ENCODE measurements at regions not wholly inside any gene's neighbourhood (a gene's known extent, or its start where the extent isn't known, plus 50 kb on each side); places are given as distances from the start of the nearest gene placed in this dataset.

DNA sequence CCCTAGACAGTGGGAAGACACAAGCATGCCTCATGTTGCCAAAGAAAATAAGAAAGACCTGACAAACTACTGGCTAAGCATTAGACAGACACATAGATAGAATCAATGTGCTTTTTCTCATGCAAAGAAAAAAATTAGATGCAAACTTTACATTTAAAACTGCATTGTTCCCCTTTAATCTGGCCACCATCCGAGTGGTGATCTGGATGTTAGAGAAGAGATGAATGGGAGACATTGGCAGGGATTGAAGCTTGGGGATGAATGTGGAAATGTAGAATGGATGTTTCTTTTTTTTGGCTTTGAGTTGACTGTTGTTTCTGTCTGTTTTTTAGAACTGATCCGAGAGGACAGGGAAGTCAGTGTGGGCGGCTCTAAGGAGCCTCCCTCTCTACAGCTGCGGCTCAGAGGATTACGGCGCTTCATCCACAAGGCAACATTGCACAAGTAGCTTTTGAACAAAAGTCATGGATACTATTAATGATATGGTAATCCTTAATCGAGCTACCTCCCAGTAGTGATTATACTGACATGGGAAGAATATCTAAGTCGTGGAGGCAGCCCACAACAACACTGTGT is 53.0 kb downstream of the HELT start:
- peak; percentile 41 to 78 for ATAC-seq
- intact Hi-C loops (cut with DNase I): no loop called here
- DNase-seq: no peak

DNA sequence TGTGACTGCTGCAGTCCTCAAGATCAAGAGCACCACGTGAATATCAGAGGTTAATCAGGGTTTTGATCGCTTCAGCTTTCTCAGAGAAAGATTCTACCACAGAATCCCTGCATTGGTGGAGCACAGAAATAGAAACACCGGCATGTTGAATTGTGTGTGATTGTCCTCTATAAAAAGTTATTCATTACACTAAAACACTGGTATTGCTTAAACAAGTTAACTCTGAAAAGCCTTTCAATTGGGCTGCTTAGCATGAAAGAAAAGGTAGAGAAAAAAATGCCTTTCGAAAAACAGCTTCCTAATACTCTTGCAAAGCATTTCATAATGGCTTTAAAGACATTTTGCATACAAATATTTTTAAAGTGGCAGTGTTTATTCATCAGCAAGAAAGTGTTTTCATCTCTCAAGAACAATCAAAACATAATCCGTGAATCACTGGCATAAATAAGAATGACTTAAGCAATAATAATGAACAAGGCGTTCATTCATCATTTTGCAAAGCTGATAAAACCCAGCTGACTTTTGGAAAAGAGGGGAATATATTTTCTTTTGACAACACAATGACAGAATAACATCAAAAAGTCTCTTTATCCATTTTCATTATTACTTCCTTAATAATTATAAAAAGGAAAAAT is 61.1 kb downstream of the HELT start:
- DNase-seq (no peak), ATAC-seq (no peak)
- intact Hi-C loops (cut with DNase I): no loop called here

DNA sequence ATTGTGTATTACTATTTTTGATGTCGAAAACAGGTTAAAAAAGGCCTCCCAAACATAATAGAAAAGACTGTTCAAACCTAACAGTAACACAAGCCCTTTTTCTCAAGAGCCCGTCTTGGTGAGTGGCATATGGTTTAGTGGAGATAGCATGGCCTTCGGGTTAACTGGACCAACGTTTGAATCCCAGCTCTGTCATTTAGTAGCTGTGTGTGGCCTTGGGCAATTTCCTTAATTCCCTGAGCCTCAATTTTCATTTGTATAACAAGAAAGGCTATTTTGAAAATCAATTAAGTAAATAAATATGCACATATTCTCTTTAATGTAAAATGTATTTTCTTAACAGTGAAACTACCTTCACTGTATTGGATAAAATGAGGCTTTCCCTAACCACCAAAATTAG is 62.3 kb downstream of the HELT start:
- intact Hi-C loops (cut with DNase I): loop anchor here in 1 of 2 donors (5.0 kb wide), 1 partner anchor 33 kb away; no protein-coding TSS in a partner anchor
- DNase-seq (no peak), ATAC-seq (no peak)

DNA sequence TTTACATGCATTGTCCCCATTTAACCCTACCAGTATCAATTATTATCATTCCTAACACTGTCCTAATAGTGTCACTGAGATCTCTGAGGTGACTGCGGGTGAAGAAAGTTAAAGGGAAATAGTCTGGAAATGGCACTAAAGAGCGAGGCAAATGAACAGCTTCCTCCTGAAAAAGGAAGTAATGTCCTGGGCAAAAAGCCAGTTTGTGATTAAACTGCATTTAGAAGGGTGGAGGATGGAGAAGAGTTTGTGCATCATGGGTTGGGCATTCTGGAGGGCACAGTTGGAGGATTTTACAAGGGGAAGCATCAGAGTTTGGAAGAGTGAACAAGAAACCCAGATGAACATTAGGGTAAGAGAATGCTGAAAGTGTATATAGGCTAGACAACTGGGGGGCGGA is 60.5 kb upstream of the SLC25A4 start:
- intact Hi-C loops (cut with DNase I): loop anchor here in 1 of 2 donors (5.0 kb wide), 1 partner anchor 35 kb away; no protein-coding TSS in a partner anchor
- DNase-seq: no peak
- no peak for ATAC-seq

DNA sequence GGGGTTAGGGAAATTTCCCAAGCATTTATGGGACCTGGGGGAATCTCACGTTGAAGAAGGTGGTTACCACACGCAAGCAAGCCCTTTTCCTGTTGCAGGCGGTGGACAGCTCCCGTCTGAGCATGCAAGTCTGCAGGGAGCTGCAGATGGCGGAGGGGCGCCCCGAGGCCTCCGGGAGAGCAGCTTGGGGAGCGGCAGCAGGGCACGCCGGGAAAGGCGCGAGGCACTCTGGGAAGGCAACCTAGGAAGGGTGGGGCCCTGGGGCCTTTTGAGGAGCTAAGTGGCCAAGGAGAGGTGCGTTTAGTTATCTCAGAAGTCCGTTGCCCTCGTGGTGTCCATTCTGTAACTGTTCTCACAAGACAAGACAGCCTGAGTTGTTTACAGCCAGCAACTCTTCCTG is 57.0 kb upstream of the SLC25A4 start:
- intact Hi-C loops (cut with DNase I): no loop called here
- ATAC-seq: no peak

DNA sequence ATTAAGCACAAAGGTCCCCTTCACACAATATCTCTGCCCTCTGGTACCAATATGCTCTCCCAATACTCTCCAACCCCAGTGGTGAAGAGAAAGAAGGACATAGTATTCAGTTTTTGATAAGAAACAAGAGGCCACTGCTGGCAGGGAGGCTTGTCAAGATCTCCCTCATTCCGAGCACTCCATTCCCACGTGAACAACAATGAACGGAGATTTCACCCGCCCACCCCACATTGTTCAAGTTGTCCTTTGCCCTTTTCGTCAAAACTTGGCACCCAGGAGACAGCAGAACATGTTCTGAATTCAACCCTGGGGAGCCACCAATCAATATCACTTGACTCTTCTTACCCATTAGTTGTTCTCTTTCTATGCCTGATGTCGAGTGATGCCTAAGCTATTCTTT is 54.2 kb upstream of the SLC25A4 start:
- intact Hi-C loops (cut with DNase I): no loop called here
- ATAC-seq (no peak), DNase-seq (no peak)

More for the DNA sequence above, 57.0 kb upstream of the SLC25A4 start:
- no peak for DNase-seq

DNA sequence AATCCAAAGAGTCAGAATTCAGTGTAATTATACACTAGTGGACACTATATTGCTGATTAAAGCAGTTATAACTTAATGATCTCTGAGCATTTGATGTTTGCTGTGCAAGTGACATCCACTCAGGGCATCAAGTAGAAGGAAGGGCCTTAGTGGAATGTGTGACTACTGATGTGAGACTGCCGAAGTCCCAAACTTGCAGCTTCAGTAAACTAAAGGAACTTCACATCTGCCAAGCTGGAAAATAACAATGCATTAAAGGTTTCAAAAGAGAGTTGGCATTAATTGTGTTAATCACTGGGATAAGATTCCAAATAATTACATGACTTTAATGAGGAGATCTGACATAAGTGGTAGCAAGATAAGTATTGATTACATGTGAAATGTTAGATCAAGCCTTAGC is 52.5 kb upstream of the SLC25A4 start:
- intact Hi-C loops (cut with DNase I): loop anchor here in 1 of 2 donors (10.0 kb wide), 1 partner anchor 56 kb away; no protein-coding TSS in a partner anchor
- no peak for ATAC-seq
- DNase-seq: no peak

DNA sequence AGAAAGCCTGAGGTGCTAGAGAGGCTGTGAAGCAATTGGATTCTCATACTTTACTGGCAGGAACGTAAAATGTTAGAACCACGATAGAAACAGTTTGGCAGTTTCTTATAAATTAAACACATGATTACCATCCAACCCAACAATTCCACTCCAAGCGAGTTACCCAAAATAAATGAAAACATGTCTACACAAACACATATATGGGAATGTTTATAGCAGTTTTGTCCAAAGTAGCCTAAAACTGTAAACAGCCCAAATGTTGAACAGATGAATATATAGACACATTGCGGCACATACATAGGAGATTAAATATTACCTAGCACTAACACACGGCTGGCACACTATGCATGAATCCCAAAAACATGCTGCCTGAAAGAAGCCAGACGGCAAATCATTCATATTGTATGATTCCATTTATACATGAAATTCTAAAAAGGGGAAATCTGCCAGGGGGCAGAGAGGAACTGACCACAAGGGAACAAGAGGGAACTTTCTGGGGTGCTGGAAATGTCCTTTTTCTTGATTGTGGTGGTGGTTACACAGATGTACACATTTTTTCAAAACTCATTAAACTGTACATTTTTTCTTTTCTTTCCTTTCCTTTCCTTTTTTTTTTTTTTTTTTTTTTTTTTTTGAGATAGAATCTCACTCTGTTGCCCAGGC is 50.4 kb upstream of the SLC25A4 start:
- no peak for ATAC-seq
- intact Hi-C loops (cut with DNase I): loop anchor here in 1 of 2 donors (10.0 kb wide), 1 partner anchor 58 kb away; no protein-coding TSS in a partner anchor
- no peak for DNase-seq

Measured in left cardiac atrium (tissue), 4 donors.